SK-N-SH (cell line): ENCODE measurements at regions not wholly inside any gene's neighbourhood (a gene's known extent, or its start where the extent isn't known, plus 50 kb on each side); places are given as distances from the start of the nearest gene placed in this dataset.

Experiments used
- CHD2 ChIP-seq: fragments of 150-350 bp; IDR thresholded peaks from 2 replicates; pipeline ENCODE4 v1.6.1; 2018; ENCODE audit warnings: low read length; ENCODE audit not compliant: partially characterized antibody
- CTCF ChIP-seq: fragments of 200-600 bp; sonication (generic); IDR thresholded peaks from 2 replicates; pipeline ENCODE4 v1.6.1; 2017; ENCODE audit warnings: antibody characterized with exemption, mild to moderate bottlenecking, moderate library complexity
- TCF12 ChIP-seq: IDR thresholded peaks from 2 replicates; pipeline ENCODE4 v1.4.0; 2012

GRCh38 chr17:14866266-14866665, 398.9 kb downstream of the PMP22 start:
- no peak for TF ChIP-seq CTCF
- TF ChIP-seq TCF12, result no peak
- no peak for TF ChIP-seq CHD2
